HG03108 (cell line): ENCODE measurements at regions not wholly inside any gene's neighbourhood (a gene's known extent, or its start where the extent isn't known, plus 50 kb on each side); places are given as distances from the start of the nearest gene placed in this dataset.
"Not testable (repeated sequence)": the region's sequence is repeated elsewhere in the genome, so short reads cannot be mapped to it uniquely, and the experiment has no call there.

Experiments used
- ATAC-seq: cut with Tn5 transposase; IDR thresholded peaks from one replicate; pipeline ENCODE4 v1.9.1; 2021; ENCODE audit warnings: moderate library complexity; ENCODE audit not compliant: unreplicated experiment

DNA sequence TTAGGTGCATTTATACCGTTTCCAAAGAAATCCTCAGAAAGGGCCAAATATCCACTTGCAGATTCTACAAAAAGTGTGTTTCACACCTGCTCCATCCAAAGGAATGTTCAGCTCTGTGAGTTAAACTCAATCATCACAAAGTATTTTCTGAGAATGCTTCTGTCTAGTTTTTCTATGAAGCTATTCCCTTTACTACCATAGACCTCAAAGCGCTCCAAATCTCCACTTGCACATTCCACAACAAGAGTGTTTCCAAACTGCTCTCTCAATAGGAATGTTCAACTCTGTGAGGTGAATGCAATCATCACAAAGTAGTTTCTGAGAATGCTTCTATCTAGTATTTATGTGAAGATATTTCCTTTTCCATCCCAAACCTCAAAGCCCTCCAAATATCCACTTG is 412.7 kb upstream of the WSB1 start:
- ATAC-seq = not testable (repeated sequence)

DNA sequence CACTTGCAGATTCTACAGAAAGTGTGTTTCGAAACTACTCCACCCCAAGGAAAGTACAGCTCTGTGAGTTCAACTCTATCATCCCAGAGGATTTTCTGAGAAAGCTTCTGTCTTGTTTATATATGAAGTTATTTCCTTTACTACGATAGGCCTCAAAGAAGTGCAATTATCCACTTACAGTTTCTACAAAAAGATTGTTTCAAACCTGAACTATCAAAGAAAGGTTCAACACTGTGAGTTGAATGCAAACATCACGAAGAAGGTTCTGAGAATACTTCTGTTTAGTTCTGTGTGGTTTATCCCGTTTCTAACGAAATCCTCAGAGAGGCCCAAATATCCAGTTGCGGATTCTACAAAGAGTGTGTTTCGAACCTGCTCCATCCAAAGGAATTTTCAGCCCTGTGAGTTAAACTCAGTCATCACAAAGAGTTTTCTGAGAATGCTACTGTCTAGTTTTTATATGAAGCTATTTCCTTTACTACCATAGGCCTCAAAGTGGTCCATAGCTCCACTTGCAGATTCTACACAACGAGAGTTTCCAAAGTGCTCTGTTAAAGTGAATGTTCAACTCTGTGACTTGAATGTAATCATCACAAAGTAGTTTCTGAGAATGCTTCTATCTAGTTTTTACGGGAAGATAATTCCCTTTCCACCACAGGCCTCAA is 411.7 kb upstream of the WSB1 start:
- ATAC-seq = peak; percentile 53

DNA sequence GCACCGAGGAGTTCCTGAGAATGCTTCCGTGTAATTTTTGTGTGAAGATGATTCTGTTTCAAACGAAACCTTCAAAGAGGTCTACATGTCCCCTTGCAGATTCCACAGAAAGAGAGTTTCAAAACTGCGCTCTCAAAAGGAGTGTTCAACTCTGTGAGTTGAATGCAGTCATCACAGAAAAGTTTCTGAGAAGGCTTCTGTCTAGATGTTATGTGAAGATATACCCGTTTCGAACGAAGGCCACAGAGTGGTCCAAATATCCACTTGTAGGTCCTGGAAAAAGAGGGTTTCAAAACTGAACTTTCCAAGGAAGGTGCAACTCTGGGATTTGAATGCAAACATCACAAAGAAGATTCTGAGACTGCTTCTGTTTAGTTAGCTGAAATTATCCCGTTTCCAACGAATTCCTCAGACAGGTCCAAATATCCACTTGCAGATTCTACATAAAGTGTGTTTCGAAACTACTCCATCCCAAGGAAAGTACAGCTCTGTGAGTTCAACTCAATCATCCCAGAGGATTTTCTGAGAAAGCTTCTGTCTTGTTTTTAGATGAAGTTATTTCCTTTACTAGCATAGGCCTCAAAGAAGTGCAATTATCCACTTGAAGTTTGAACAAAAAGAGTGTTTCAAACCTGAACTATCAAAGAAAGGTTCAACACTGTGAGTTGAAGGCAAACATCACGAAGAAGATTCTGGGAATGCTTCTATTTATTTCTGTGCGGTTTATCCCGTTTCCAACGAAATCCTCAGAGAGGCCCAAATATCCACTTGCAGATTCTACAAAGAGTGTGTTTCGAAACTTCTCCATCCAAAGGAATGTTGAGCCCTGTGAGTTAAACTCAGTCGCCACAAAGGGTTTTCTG is 409.8 kb upstream of the WSB1 start:
- not testable (repeated sequence) for ATAC-seq

DNA sequence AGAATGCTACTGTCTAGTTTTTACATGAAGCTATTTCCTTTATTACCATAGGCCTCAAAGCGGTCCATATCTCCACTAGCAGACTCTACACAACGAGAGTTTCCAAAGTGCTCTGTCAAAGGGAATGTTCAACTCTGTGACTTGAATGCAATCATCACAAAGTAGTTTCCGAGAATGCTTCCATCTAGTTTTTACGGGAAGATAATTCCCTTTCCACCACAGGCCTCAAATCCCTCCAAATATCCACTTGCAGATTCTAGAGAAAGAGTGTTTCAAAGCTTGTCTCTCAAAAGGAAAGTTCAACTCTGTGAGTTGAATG is 409.2 kb upstream of the WSB1 start:
- not testable (repeated sequence) for ATAC-seq

DNA sequence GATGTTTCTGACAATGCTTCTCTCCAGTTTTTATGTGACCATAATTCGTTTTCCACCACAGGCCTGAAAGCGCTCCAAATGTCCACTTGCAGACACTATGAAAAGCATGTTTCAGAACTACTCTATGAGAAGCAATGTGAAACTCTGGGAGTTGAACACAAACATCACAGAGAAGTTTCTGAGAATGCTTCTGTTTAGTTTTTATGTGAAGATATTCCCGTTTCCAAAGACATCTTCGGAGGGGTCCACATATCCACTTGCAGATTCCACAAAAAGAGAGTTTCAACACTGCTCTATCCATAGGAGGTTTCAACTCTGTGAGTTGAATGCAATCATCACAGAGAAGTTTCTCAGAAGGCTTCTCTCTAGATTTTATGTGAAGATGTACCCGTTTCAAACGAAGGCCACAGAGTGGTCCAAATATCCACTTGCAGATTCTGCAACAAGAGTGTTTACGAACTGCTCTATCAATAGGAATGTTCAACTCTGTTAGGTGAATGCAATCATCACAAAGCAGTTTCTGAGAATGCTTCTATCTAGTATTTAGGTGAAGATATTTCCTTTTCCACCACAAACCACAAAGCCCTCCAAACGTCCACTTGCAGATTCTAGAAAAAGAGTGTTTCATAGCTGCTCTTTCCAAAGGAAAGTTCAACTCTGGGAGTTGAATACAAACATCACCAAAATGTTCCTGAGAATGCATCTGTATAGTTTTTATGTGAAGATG is 408.5 kb upstream of the WSB1 start:
- ATAC-seq = not testable (repeated sequence)
